ENCODE measurements at regions not wholly inside any gene's neighbourhood (a gene's known extent, or its start where the extent isn't known, plus 50 kb on each side); places are given as distances from the start of the nearest gene placed in this dataset.

DNA sequence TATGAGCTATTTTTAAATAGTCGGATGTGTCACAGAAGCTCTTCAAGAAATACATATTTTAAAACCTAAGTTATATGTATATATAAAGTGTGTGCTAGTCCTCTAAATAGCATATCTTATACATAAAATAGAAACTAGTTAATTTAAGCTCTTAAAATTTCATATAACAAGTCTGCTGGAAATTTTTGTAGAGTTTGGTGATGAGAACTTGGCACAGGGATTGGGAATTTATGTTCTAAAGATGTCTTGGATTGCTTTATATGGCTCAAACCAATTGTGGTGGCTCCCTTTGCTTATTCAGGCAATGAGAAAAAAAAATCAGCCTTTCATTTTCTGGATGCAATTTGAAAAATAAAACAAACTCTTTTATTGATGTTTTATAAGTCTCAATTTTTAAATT is 142.8 kb upstream of the KCNJ3 start:
- 0 out of 2 replicates have a peak overlapping the region, but pooled peaks have one; percentile 2 for H3K27ac ChIP-seq (ENCODE audit: low read depth, low read length)
- no peak overlapping the region for H3K4me3 ChIP-seq (ENCODE audit: insufficient read depth, low read length, poor library complexity, severe bottlenecking)
- TF ChIP-seq EZH2phosphoT487 (conservative IDR thresholded peaks at IDR 0.05; ENCODE audit: low read length) = no peak
- TF ChIP-seq, protein P1, sequence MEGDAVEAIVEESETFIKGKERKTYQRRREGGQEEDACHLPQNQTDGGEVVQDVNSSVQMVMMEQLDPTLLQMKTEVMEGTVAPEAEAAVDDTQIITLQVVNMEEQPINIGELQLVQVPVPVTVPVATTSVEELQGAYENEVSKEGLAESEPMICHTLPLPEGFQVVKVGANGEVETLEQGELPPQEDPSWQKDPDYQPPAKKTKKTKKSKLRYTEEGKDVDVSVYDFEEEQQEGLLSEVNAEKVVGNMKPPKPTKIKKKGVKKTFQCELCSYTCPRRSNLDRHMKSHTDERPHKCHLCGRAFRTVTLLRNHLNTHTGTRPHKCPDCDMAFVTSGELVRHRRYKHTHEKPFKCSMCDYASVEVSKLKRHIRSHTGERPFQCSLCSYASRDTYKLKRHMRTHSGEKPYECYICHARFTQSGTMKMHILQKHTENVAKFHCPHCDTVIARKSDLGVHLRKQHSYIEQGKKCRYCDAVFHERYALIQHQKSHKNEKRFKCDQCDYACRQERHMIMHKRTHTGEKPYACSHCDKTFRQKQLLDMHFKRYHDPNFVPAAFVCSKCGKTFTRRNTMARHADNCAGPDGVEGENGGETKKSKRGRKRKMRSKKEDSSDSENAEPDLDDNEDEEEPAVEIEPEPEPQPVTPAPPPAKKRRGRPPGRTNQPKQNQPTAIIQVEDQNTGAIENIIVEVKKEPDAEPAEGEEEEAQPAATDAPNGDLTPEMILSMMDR (IDR thresholded peaks at IDR 0.05; ENCODE audit: insufficient read depth, low read length, poor library complexity, severe bottlenecking) = no peak
- H3K27me3 ChIP-seq (ENCODE audit: low read length) = no peaks in the 10 kb centered on the region
- H3K79me2 ChIP-seq (ENCODE audit: insufficient read depth, low read length) = no peaks in the 10 kb centered on the region
- H3K9me3 ChIP-seq (ENCODE audit: insufficient read depth, low read length) = no peaks in the 10 kb centered on the region
- H3K9me2 ChIP-seq (replicated peaks; ENCODE audit: insufficient read depth, low read length) = no peaks in the 10 kb centered on the region
- H3K4me2 ChIP-seq (ENCODE audit: low read depth, low read length, poor library complexity, severe bottlenecking) = no peak overlapping the region
- H2AFZ ChIP-seq (ENCODE audit: low read depth, low read length, severe bottlenecking) = no peak overlapping the region
- no peaks in the 10 kb centered on the region for H4K20me1 ChIP-seq (ENCODE audit: low read depth, low read length)
- no peaks in the 10 kb centered on the region for H3F3A ChIP-seq (ENCODE audit: insufficient read depth)
- H3K9ac ChIP-seq (ENCODE audit: low read length) = no peak overlapping the region
- H3K36me3 ChIP-seq (ENCODE audit: low read length) = no peaks in the 10 kb centered on the region

DNA sequence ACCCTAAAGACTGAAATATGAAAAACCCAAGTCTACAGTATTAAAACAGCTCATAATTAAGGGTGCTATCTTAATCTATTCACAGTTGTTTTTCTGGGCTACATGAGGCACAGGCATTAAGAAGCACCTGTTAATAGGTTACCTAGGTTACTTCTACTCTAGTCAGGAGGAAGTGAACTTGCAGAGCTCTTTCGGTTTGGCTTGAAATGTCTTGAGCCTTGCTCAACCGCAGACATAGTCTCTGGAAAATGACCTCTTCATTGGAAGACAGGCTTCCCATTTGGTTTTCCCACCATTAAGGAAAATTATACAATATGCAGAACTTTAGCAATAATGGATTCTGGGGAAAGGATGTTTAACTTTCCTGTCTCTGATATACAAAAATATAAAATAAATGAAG is 142.3 kb upstream of the KCNJ3 start:
- H3K9me2 ChIP-seq (replicated peaks; ENCODE audit: insufficient read depth, low read length) = no peaks in the 10 kb centered on the region
- no peaks in the 10 kb centered on the region for H3F3A ChIP-seq (ENCODE audit: insufficient read depth)
- H3K4me3 ChIP-seq (ENCODE audit: insufficient read depth, low read length, poor library complexity, severe bottlenecking) = no peak overlapping the region
- no peak overlapping the region for H3K4me2 ChIP-seq (ENCODE audit: low read depth, low read length, poor library complexity, severe bottlenecking)
- no peak overlapping the region for H3K9ac ChIP-seq (ENCODE audit: low read length)
- H3K79me2 ChIP-seq (ENCODE audit: insufficient read depth, low read length) = no peaks in the 10 kb centered on the region
- H3K27me3 ChIP-seq (ENCODE audit: low read length) = no peaks in the 10 kb centered on the region
- TF ChIP-seq EZH2phosphoT487 (conservative IDR thresholded peaks at IDR 0.05; ENCODE audit: low read length) = no peak
- TF ChIP-seq, protein P1 (IDR thresholded peaks at IDR 0.05; ENCODE audit: insufficient read depth, low read length, poor library complexity, severe bottlenecking) = no peak
- peak overlapping the region; percentile 17 for H2AFZ ChIP-seq (ENCODE audit: low read depth, low read length, severe bottlenecking)
- no peaks in the 10 kb centered on the region for H3K9me3 ChIP-seq (ENCODE audit: insufficient read depth, low read length)
- H4K20me1 ChIP-seq (ENCODE audit: low read depth, low read length) = no peaks in the 10 kb centered on the region
- H3K27ac ChIP-seq (ENCODE audit: low read depth, low read length) = no peak overlapping the region
- H3K36me3 ChIP-seq (ENCODE audit: low read length) = no peaks in the 10 kb centered on the region

DNA sequence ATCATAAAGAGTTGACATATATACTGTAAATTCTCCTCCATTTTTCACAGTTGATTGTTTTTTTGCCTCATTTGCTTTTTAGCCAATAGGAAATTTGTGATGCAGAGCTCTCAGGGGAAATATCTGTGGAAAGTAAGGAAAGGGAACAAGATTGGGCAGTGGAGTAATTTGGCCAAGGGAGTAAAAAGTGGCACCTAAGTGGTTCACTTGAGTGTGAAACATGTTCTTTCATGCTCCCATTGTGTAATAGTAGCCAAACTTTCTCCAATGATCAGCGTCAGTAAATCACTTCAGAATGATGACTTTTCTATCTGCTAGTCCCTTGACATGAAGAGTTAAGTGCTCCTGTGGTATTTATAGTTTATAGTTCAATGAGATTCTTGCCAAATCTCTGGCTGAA is 141.9 kb upstream of the KCNJ3 start:
- Histone ChIP-seq H3K27me3 (ENCODE audit: low read length) (no peaks in the 10 kb centered on the region), H3K9me2 (replicated peaks; ENCODE audit: insufficient read depth, low read length) (no peaks in the 10 kb centered on the region)
- TF ChIP-seq, protein P1 (IDR thresholded peaks at IDR 0.05; ENCODE audit: insufficient read depth, low read length, poor library complexity, severe bottlenecking) = no peak
- no peak for TF ChIP-seq EZH2phosphoT487 (conservative IDR thresholded peaks at IDR 0.05; ENCODE audit: low read length)

More for the DNA sequence above, 141.9 kb upstream of the KCNJ3 start:
- Histone ChIP-seq H3K36me3 (ENCODE audit: low read length) (no peaks in the 10 kb centered on the region), H3K4me2 (ENCODE audit: low read depth, low read length, poor library complexity, severe bottlenecking) (no peak overlapping the region), H3K79me2 (ENCODE audit: insufficient read depth, low read length) (no peaks in the 10 kb centered on the region), H3K9me3 (ENCODE audit: insufficient read depth, low read length) (no peaks in the 10 kb centered on the region), H3F3A (ENCODE audit: insufficient read depth) (no peaks in the 10 kb centered on the region), H4K20me1 (ENCODE audit: low read depth, low read length) (no peaks in the 10 kb centered on the region), H3K9ac (ENCODE audit: low read length) (no peak overlapping the region), H2AFZ (ENCODE audit: low read depth, low read length, severe bottlenecking) (no peak overlapping the region), H3K4me3 (ENCODE audit: insufficient read depth, low read length, poor library complexity, severe bottlenecking) (no peak overlapping the region), H3K27ac (ENCODE audit: low read depth, low read length) (no peak overlapping the region)
